MCF 10A (cell line): ENCODE measurements at regions not wholly inside any gene's neighbourhood (a gene's known extent, or its start where the extent isn't known, plus 50 kb on each side); places are given as distances from the start of the nearest gene placed in this dataset.

Experiments
- BruUV-seq: library from RNA; stranded (reverse); fragments of 400-500 nt; replicated peaks from 2 replicates; lab custom pipeline; 2021; lab: Mats Ljungman, UMichigan
- CTCF ChIA-PET: fragments of 300-600 bp; sonication (Branson Sonifier 250); formaldehyde crosslinking; extraction: SDS; loops from one replicate; lab custom pipeline; 2021; ENCODE audit warnings: antibody characterized with exemption, inconsistent platforms; lab: Yijun Ruan, JAX
- POLR2A ChIA-PET: fragments of 300-600, 350-650 bp; sonication (Branson Sonifier 250); formaldehyde crosslinking; extraction: SDS; loops from one replicate; lab custom pipeline; 2020; ENCODE audit warnings: antibody characterized with exemption, inconsistent platforms; lab: Yijun Ruan, JAX
- DNase-seq: peaks from one replicate; pipeline ENCODE4 v3.0.0-alpha.2; 2018; ENCODE audit not compliant: unreplicated experiment
- H3K27ac Mint-ChIP-seq: one replicate; pipeline ENCODE4 v1.8.0; 2022; ENCODE audit warnings: mild to moderate bottlenecking, low read depth, mixed read lengths; ENCODE audit not compliant: unreplicated experiment
- H3K27me3 Mint-ChIP-seq: one replicate; pipeline ENCODE4 v1.8.0; 2022; ENCODE audit warnings: mixed read lengths; ENCODE audit not compliant: insufficient read depth, unreplicated experiment
- H3K36me3 Mint-ChIP-seq: one replicate; pipeline ENCODE4 v1.8.0; 2022; ENCODE audit warnings: mild to moderate bottlenecking, moderate library complexity, mixed read lengths; ENCODE audit not compliant: insufficient read depth, unreplicated experiment
- H3K4me1 Mint-ChIP-seq: one replicate; pipeline ENCODE4 v1.8.0; 2022; ENCODE audit warnings: mixed read lengths; ENCODE audit not compliant: insufficient read depth, unreplicated experiment
- H3K4me3 Mint-ChIP-seq: one replicate; pipeline ENCODE4 v1.8.0; 2022; ENCODE audit warnings: mild to moderate bottlenecking, moderate library complexity, mixed read lengths; ENCODE audit not compliant: unreplicated experiment
- H3K9me3 Mint-ChIP-seq: one replicate; pipeline ENCODE4 v1.8.0; 2022; ENCODE audit warnings: mixed read lengths; ENCODE audit not compliant: unreplicated experiment
- intact Hi-C: fragments of 100-400 bp; cut with micrococcal nuclease; formaldehyde crosslinking; loops from 2 replicates; pipeline ENCODE4 v1.14.1; 2022
- TF ChIP-seq, protein P1 (sequence below): fragments of 200-600 bp; IDR thresholded peaks from one replicate; pipeline ENCODE4 v1.8.0; 2022; ENCODE audit warnings: antibody characterized with exemption, mild to moderate bottlenecking; ENCODE audit not compliant: unreplicated experiment

DNA sequence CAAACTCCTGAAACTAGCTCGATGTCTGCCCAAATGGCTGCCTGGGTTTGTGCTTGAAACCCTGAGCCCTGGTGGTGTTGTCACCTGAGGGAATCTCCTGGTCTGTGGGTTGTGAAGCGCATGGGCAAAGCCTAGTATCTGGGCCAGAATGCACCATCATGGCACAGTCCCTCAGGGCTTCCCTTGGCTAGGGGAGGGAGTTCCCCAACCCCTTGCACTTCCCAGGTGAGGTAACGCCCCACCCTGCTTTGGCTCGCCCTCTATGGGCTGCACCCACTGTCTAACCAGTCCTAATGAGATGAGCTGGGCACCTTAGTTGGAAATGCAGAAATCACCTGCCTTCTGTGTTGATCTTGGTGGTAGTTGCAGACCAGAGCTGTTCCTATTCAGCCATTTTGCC lies 152.9 kb upstream of the MAP3K7 start:
- DNase-seq: no peak
- H3K4me1 Mint-ChIP-seq: no peaks in the 10 kb centered on the region
- TF ChIP-seq, protein P1, sequence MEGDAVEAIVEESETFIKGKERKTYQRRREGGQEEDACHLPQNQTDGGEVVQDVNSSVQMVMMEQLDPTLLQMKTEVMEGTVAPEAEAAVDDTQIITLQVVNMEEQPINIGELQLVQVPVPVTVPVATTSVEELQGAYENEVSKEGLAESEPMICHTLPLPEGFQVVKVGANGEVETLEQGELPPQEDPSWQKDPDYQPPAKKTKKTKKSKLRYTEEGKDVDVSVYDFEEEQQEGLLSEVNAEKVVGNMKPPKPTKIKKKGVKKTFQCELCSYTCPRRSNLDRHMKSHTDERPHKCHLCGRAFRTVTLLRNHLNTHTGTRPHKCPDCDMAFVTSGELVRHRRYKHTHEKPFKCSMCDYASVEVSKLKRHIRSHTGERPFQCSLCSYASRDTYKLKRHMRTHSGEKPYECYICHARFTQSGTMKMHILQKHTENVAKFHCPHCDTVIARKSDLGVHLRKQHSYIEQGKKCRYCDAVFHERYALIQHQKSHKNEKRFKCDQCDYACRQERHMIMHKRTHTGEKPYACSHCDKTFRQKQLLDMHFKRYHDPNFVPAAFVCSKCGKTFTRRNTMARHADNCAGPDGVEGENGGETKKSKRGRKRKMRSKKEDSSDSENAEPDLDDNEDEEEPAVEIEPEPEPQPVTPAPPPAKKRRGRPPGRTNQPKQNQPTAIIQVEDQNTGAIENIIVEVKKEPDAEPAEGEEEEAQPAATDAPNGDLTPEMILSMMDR: no peak
- H3K36me3 Mint-ChIP-seq: peaks cover 7% of the 10 kb centered on the region
- ChIA-PET CTCF (no interaction called here), POLR2A (interaction anchor here (1.2 kb wide), 1 partner anchor 9 kb away, joined by 3 read pairs; no protein-coding TSS in a partner anchor)
- no peaks in the 10 kb centered on the region for H3K9me3 Mint-ChIP-seq
- no peak overlapping the region for H3K4me3 Mint-ChIP-seq
- no TSS peak for BruUV-seq
- H3K27me3 Mint-ChIP-seq: peaks cover 29% of the 10 kb centered on the region
- H3K27ac Mint-ChIP-seq: no peak overlapping the region
- intact Hi-C loops: no loop called here

DNA sequence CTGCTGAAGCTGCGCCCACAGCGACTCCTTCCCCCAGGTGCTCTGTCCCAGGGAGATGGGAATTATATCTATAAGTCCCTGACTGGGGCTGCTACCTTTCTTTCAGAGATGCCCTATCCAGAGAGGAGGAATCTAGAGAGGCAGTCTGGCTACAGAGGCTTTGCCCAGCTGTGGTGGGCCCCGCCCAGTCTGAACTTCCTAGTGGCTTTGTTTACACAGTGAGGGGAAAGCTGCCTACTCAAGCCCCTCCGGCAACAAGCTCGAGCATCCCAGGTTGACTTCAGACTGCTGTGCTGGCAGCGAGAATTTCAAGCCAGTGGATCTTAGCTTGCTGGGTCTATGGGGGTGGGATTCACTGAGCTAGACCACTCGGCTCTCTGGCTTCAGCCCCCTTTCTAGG lies 152.5 kb upstream of the MAP3K7 start:
- Mint-ChIP-seq H3K27me3 (peaks cover 29% of the 10 kb centered on the region), H3K27ac (no peak overlapping the region), H3K36me3 (peaks cover 7% of the 10 kb centered on the region), H3K4me3 (no peak overlapping the region), H3K9me3 (no peaks in the 10 kb centered on the region), H3K4me1 (no peaks in the 10 kb centered on the region)
- no TSS peak for BruUV-seq
- ChIA-PET CTCF (no interaction called here), POLR2A (interaction anchor here (1.2 kb wide), 1 partner anchor 9 kb away, joined by 3 read pairs; no protein-coding TSS in a partner anchor)
- DNase-seq: no peak
- TF ChIP-seq, protein P1: no peak
- intact Hi-C loops: no loop called here

DNA sequence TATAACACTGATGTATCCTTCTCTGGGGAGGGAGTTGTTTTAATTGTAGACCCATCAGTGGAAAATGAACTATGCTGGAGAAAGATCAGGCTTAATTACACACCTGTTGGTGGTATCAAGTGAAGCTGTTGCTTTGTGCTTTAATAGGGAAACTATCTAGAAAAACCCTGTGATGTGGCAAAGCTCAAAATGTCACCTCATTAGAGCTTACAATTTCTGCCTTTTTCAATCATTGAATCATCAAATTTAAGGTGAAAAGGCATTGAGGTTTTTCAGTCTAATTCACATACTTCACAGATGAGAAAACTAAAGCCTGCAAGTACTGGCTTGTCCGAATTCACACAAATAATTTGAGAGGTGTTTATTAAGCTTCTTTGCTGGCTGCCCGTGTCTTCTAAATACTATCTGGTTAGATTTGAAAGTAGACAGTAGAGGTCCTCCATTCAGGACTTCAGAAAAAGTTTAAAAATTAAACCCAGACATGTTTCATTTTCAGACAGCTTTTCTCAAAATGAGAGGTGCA lies 143.3 kb upstream of the MAP3K7 start:
- peaks cover 5% of the 10 kb centered on the region for H3K4me1 Mint-ChIP-seq
- H3K36me3 Mint-ChIP-seq: no peaks in the 10 kb centered on the region
- POLR2A ChIA-PET: interaction anchor here (0.9 kb wide), 1 partner anchor 10 kb away, joined by 3 read pairs; no protein-coding TSS in a partner anchor
- CTCF ChIA-PET: no interaction called here
- H3K4me3 Mint-ChIP-seq: no peak overlapping the region
- no peaks in the 10 kb centered on the region for H3K27me3 Mint-ChIP-seq
- DNase-seq: peak; percentile 16
- no TSS peak for BruUV-seq
- no peak overlapping the region for H3K27ac Mint-ChIP-seq
- H3K9me3 Mint-ChIP-seq: no peaks in the 10 kb centered on the region
- TF ChIP-seq, protein P1: no peak
- intact Hi-C loops: no loop called here

DNA sequence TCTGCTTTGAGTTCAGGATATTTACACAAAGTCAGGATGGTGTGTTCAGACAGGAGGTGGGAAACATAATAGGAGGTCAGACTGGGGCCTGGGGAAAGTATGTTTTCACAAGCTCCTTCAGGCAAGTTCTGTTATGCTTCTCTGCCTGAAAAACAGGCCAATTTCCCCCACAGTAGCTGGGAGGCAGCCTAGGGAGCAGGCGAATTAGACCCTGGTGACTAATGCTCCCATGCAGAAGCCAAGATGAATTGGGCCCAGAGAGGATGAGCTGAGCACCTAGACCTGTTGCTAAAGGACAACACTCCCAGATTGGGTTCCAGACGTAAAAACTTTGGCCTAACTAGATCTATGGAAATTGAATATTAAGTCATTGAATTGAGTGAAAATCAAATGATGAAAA lies 142.2 kb upstream of the MAP3K7 start:
- Mint-ChIP-seq H3K36me3 (no peaks in the 10 kb centered on the region), H3K27ac (no peak overlapping the region), H3K4me3 (no peak overlapping the region), H3K9me3 (no peaks in the 10 kb centered on the region), H3K4me1 (peaks cover 5% of the 10 kb centered on the region), H3K27me3 (no peaks in the 10 kb centered on the region)
- no TSS peak for BruUV-seq
- POLR2A ChIA-PET: no interaction called here
- intact Hi-C loops: no loop called here
- no peak for DNase-seq
- CTCF ChIA-PET: no interaction called here
- TF ChIP-seq, protein P1: no peak
